CD14-positive monocyte (primary cell): ENCODE measurements at regions not wholly inside any gene's neighbourhood (a gene's known extent, or its start where the extent isn't known, plus 50 kb on each side); places are given as distances from the start of the nearest gene placed in this dataset.

Experiments
- DNase-seq, 3 donors: peaks; one replicate each; pipeline ENCODE4 v3.0.0-alpha.2; 2011 to 2022
- H2AFZ ChIP-seq: 2 replicates; pipeline ENCODE4 v1.6.0; 2012; ENCODE audit warnings: mild to moderate bottlenecking, low read depth, low read length, inconsistent platforms; ENCODE audit not compliant: insufficient read depth, poor library complexity, severe bottlenecking
- H3K27ac ChIP-seq, 2 donors: 1 replicate in 1 of 2; 2 replicates in 1 of 2; pipeline ENCODE4 v1.5.1; 2012 to 2013; ENCODE audit warnings: low read length in 2 of 2, control low read depth in 1 of 2, inconsistent platforms in 1 of 2, low read depth in 1 of 2, mild to moderate bottlenecking in 1 of 2
- H3K27me3 ChIP-seq, 2 donors: one replicate each; pipeline versions ENCODE4 v1.6.0 to v1.6.1; 2011 to 2013; ENCODE audit warnings: low read length in 2 of 2; ENCODE audit not compliant: control insufficient read depth in 2 of 2, insufficient read depth in 2 of 2
- H3K36me3 ChIP-seq, 2 donors: replicated peaks in 1 of 2; 1 replicate in 1 of 2; 2 replicates in 1 of 2; pipeline versions ENCODE4 v1.5.1 to v1.6.1; 2012 to 2013; ENCODE audit warnings: low read length in 2 of 2, control low read depth in 1 of 2, inconsistent platforms in 1 of 2, mild to moderate bottlenecking in 1 of 2; ENCODE audit not compliant: insufficient read depth in 2 of 2, control insufficient read depth in 1 of 2
- H3K4me1 ChIP-seq, 2 donors: 1 replicate in 1 of 2; 2 replicates in 1 of 2; pipeline versions ENCODE4 v1.5.1 to v1.6.1; 2012 to 2013; ENCODE audit warnings: low read length in 2 of 2, control low read depth in 1 of 2, inconsistent platforms in 1 of 2, mild to moderate bottlenecking in 1 of 2, moderate library complexity in 1 of 2; ENCODE audit not compliant: insufficient read depth in 2 of 2, control insufficient read depth in 1 of 2
- H3K4me2 ChIP-seq: replicated peaks from 2 replicates; pipeline ENCODE3; 2012; ENCODE audit warnings: low read length, moderate library complexity, mild to moderate bottlenecking; ENCODE audit not compliant: poor library complexity, severe bottlenecking; ENCODE audit errors: extremely low read depth
- H3K4me3 ChIP-seq, 3 experiments: fragments of 200-600 bp in 1 of 3; sonication (generic) in 1 of 3; replicated peaks in 1 of 3; 1 replicate in 2 of 3; 2 replicates in 1 of 3; pipeline ENCODE4 v1.5.1; 2011 to 2013; ENCODE audit warnings: low read length in 3 of 3, mild to moderate bottlenecking in 3 of 3, control low read depth in 2 of 3, low read depth in 2 of 3, inconsistent platforms in 1 of 3, moderate library complexity in 1 of 3
- H3K79me2 ChIP-seq: 2 replicates; pipeline ENCODE4 v1.6.0; 2012; ENCODE audit warnings: mild to moderate bottlenecking, control low read depth, inconsistent platforms, low read length, moderate library complexity; ENCODE audit not compliant: insufficient read depth
- H3K9ac ChIP-seq: 2 replicates; pipeline ENCODE4 v1.6.0; 2017; ENCODE audit warnings: low read length, mild to moderate bottlenecking; ENCODE audit not compliant: insufficient read depth, poor library complexity, severe bottlenecking
- H3K9me3 ChIP-seq, 2 donors: replicated peaks in 1 of 2; 1 replicate in 1 of 2; 2 replicates in 1 of 2; pipeline versions ENCODE4 v1.5.1 to v1.6.1; 2012 to 2013; ENCODE audit warnings: low read length in 2 of 2, control low read depth in 1 of 2; ENCODE audit not compliant: control insufficient read depth in 1 of 2, insufficient read depth in 1 of 2
- H4K20me1 ChIP-seq: 2 replicates; pipeline ENCODE4 v1.6.0; 2012; ENCODE audit warnings: mild to moderate bottlenecking, low read length, control low read depth, moderate library complexity; ENCODE audit not compliant: insufficient read depth
- H3K27ac Mint-ChIP-seq, 7 donors: one replicate each; pipeline ENCODE4 v1.8.0; 2020; ENCODE audit warnings: mild to moderate bottlenecking in 7 of 7, mixed read lengths in 7 of 7, moderate library complexity in 6 of 7, inconsistent platforms in 2 of 7
- H3K27me3 Mint-ChIP-seq, 3 donors: one replicate each; pipeline ENCODE4 v1.8.0; 2021 to 2022; ENCODE audit warnings: low read depth in 3 of 3, mild to moderate bottlenecking in 3 of 3, mixed read lengths in 3 of 3, moderate library complexity in 3 of 3, inconsistent platforms in 1 of 3
- H3K36me3 Mint-ChIP-seq, 2 donors: one replicate each; pipeline ENCODE4 v1.8.0; 2020; ENCODE audit warnings: mixed read lengths in 2 of 2, inconsistent platforms in 1 of 2, mild to moderate bottlenecking in 1 of 2
- H3K4me1 Mint-ChIP-seq: one replicate; pipeline ENCODE4 v1.8.0; 2020; ENCODE audit warnings: mild to moderate bottlenecking, mixed read lengths
- H3K4me3 Mint-ChIP-seq, 2 donors: one replicate each; pipeline ENCODE4 v1.8.0; 2020; ENCODE audit warnings: mild to moderate bottlenecking in 2 of 2, mixed read lengths in 2 of 2, moderate library complexity in 1 of 2
- H3K9me3 Mint-ChIP-seq, 7 donors: one replicate each; pipeline ENCODE4 v1.8.0; 2020 to 2022; ENCODE audit warnings: mixed read lengths in 7 of 7, mild to moderate bottlenecking in 6 of 7, moderate library complexity in 6 of 7, inconsistent platforms in 2 of 7
- CTCF ChIP-seq: fragments of 200-600 bp; IDR thresholded peaks from one replicate; pipeline ENCODE4 v1.8.0; 2022; ENCODE audit warnings: antibody characterized with exemption, mild to moderate bottlenecking
- WGBS: methylation state at CpG from one replicate; pipeline ENCODE4 v1.1.5; 2013; ENCODE audit warnings: missing lambda C conversion rate; ENCODE audit not compliant: insufficient coverage; 5-methylcytosine and 5-hydroxymethylcytosine counted together
- intact Hi-C, 2 donors: fragments of 100-400 bp; cut with micrococcal nuclease; formaldehyde crosslinking; loops; one replicate each; pipeline versions ENCODE4 v1.15.0 to v1.15.1; 2023

- Histone ChIP-seq H2AFZ (no peak overlapping the region), H3K9ac (no peak overlapping the region), H3K9me3 (no peaks in the 10 kb centered on the region), H4K20me1 (no peaks in the 10 kb centered on the region), H3K4me3 (no peak overlapping the region), H3K4me1 (no peaks in the 10 kb centered on the region), H3K27me3 (no peaks in the 10 kb centered on the region), H3K79me2 (no peaks in the 10 kb centered on the region), H3K27ac (no peak overlapping the region), H3K4me2 (no peak overlapping the region), H3K36me3 (no peaks in the 10 kb centered on the region)
- Mint-ChIP-seq H3K4me1 (no peaks in the 10 kb centered on the region), H3K9me3 (peaks cover 0 to 2% (median 0%) of the 10 kb centered on the region in 7 donors), H3K36me3 (no peaks in the 10 kb centered on the region), H3K4me3 (no peak overlapping the region), H3K27ac (no peak overlapping the region), H3K27me3 (no peaks in the 10 kb centered on the region)
- DNase-seq = no peak
- no peak for TF ChIP-seq CTCF
- intact Hi-C loops = no loop called here
- 92% methylated on average over 2 of the region's 5 CpGs for WGBS
Observed at GRCh38 chr2:6352247-6352646, 513.5 kb downstream of the CMPK2 start.

- Histone ChIP-seq H3K4me1 (no peaks in the 10 kb centered on the region), H3K27ac (no peak overlapping the region), H3K36me3 (no peaks in the 10 kb centered on the region), H3K9ac (no peak overlapping the region), H3K27me3 (no peaks in the 10 kb centered on the region), H3K9me3 (no peaks in the 10 kb centered on the region), H3K79me2 (no peaks in the 10 kb centered on the region), H4K20me1 (no peaks in the 10 kb centered on the region), H3K4me2 (no peak overlapping the region), H3K4me3 (no peak overlapping the region), H2AFZ (no peak overlapping the region)
- H3K36me3 Mint-ChIP-seq = no peaks in the 10 kb centered on the region
- H3K4me1 Mint-ChIP-seq = no peaks in the 10 kb centered on the region
- no peak for DNase-seq
- no peaks in the 10 kb centered on the region for H3K27me3 Mint-ChIP-seq
- no peak overlapping the region for H3K4me3 Mint-ChIP-seq
- no peak for TF ChIP-seq CTCF
- H3K9me3 Mint-ChIP-seq = peaks cover 0 to 2% (median 0%) of the 10 kb centered on the region in 7 donors
- H3K27ac Mint-ChIP-seq = no peak overlapping the region
- 90% methylated on average over 2 of the region's 8 CpGs for WGBS
- intact Hi-C loops = no loop called here
Observed at GRCh38 chr2:6352906-6353515, 512.7 kb downstream of the CMPK2 start.
